ENCODE measurements at regions not wholly inside any gene's neighbourhood (a gene's known extent, or its start where the extent isn't known, plus 50 kb on each side); places are given as distances from the start of the nearest gene placed in this dataset.
"Not testable (repeated sequence)": the region's sequence is repeated elsewhere in the genome, so short reads cannot be mapped to it uniquely, and the experiment has no call there.

GRCh38 chr18:78783564-78783960 lies 196.1 kb upstream of the SALL3 start:
- DNase-seq (ENCODE audit: low read depth in 3 of 3) = no peak

DNA sequence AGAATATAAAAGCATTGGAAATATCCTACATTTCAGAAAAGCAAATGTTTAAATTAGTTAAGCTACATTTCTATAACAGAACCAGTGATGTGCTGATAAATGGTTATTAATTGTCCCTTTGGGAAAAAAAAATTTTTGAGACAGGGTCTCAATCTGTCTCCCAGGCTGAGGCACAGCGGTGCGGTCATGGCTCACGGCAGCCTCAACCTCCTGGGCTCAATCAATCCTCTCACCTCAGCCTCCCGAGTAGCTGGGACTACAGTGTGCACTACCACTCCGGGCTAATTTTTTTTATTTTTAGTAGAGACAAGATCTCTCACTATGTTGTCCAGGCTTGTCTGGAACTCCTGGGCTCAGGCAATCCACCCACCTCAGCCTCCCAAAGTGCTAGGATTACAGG lies 194.8 kb upstream of the SALL3 start:
- DNase-seq (ENCODE audit: low read depth in 3 of 3) = no peak

DNA sequence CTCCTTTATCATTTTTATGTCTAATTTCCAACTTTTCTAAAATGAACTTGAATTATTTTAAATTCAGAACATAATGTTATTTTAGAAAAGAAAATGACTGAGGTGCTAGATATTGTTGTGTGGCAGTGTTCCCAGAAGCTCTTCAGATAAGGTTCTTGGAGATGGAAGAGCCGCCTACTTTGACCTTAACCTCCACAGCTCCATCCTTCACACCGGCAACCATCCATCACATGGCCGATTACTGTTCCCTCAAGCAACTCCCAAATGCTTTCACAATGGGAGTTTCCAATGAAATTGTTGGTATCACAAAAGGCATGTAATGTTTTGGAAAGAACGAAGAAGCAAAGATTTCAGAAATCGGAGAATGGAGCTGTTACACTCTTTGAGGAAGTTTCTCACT lies 193.9 kb upstream of the SALL3 start:
- no peak for DNase-seq (ENCODE audit: low read depth in 3 of 3)

DNA sequence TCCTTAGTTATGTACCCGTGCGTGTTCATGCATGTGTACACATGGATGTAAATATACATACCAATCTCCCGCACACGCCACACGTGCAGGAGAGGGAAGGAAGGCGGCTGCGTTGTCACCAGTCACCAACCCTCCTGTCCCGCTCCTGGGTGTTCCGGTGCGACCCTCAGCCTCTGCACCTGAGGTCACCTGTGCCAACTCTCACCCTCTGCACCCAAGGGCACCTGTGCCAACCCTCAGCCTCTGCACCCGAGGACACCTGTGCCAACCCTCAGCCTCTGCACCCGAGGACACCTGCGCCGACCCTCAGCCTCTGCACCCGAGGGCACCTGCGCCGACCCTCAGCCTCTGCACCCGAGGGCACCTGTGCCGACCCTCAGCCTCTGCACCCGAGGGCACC lies 192.8 kb upstream of the SALL3 start:
- no peak for DNase-seq (ENCODE audit: low read depth in 3 of 3)

GRCh38 chr18:78787751-78788150 lies 191.9 kb upstream of the SALL3 start:
- no peak for DNase-seq (ENCODE audit: low read depth in 3 of 3)

DNA sequence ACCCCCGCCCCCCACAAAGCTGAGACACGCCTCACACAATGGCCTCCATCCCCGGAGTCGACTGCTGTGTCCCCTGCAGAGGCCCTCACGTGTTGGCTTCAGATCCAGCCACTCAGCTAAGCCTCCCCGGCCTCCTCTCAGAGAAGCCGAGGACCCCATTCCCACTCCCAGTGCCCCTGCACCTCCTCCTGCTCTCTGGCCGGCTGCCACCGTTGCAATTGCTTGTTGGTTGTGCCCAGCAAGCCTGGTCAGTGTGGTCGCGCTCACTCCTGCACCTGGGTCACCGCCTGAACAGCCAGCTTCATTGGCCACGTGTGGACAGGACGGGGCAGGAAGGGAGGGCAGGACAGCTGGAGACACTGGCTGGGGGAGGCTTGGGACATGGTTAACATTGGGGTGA lies 191.5 kb upstream of the SALL3 start:
- no peak for DNase-seq (ENCODE audit: low read depth in 3 of 3)

DNA sequence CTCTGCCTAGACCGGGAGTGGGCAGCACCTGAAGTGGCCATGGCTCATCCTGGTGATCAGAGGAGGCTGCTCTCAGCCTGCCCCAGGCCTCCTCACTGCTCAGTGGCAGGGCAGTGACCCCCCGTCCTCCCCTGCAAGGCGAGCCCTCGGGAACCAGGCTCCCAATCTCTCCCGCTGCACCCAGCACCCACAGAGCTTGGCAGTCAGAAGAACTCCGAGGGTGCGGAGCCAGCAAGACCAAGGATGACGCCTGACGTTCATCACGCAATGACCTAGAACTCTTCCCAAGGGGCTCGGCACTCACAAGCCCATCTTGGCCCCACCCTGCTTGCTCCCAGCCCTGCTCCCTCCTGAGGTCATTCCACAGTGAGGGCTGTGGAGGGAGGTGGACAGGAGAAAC lies 189.8 kb upstream of the SALL3 start:
- DNase-seq (ENCODE audit: low read depth in 3 of 3) = no peak

GRCh38 chr18:78790511-78790910 lies 189.1 kb upstream of the SALL3 start:
- no peak for DNase-seq (ENCODE audit: low read depth in 3 of 3)

- no peak for DNase-seq (ENCODE audit: low read depth in 3 of 3)
These were observed 188.7 kb upstream of the SALL3 start for GRCh38 chr18:78790960-78791359.

DNA sequence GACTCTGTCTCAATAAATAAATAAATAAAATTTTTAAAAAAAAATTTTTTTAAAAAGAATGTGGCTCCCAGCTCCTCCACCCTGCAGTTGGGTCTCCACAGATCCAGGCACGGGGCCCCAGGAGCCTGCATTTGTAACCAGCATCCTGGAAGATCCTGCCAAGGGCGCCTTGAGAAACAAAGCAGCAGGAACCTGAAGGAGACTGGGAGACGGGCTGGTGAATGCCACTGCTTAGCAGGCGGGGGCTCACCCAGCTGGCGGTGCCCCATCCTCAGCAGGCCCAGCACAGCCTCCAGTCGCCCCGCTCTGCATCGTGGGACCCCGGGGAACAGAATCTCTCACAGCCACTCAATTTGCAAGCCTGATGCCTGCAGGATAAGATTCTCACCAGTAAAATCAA lies 187.5 kb upstream of the SALL3 start:
- no peak for DNase-seq (ENCODE audit: low read depth in 3 of 3)

DNA sequence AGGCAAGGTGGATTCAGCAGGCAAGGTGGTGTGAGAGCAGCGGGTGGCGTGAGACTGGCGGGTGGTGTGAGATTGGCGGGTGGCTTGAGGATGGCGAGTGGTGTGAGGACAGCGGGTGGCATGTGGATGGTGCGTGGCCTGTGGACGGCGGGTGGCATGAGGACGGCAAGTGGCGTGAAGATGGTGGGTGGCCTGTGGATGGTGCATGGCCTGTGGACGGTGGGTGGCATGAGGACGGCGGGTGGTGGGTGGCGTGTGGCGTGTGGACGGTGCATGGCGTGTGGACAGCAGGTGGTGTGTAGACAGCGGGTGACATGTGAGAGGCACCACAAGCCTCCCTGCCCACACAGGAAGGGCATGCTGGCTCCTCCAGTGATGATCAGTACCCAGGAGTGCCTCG lies 186.9 kb upstream of the SALL3 start:
- no peak for DNase-seq (ENCODE audit: low read depth in 3 of 3)

- DNase-seq (ENCODE audit: low read depth in 3 of 3) = no peak
These were observed 186.1 kb upstream of the SALL3 start for GRCh38 chr18:78793313-78794070.

- no peak for DNase-seq (ENCODE audit: low read depth in 3 of 3)
These were observed 185.6 kb upstream of the SALL3 start for GRCh38 chr18:78794071-78794430.

- no peak for DNase-seq (ENCODE audit: low read depth in 3 of 3)
These were observed 182.7 kb upstream of the SALL3 start for GRCh38 chr18:78796693-78797455.

GRCh38 chr18:78797499-78797898 lies 182.1 kb upstream of the SALL3 start:
- no peak for DNase-seq (ENCODE audit: low read depth in 3 of 3)

DNA sequence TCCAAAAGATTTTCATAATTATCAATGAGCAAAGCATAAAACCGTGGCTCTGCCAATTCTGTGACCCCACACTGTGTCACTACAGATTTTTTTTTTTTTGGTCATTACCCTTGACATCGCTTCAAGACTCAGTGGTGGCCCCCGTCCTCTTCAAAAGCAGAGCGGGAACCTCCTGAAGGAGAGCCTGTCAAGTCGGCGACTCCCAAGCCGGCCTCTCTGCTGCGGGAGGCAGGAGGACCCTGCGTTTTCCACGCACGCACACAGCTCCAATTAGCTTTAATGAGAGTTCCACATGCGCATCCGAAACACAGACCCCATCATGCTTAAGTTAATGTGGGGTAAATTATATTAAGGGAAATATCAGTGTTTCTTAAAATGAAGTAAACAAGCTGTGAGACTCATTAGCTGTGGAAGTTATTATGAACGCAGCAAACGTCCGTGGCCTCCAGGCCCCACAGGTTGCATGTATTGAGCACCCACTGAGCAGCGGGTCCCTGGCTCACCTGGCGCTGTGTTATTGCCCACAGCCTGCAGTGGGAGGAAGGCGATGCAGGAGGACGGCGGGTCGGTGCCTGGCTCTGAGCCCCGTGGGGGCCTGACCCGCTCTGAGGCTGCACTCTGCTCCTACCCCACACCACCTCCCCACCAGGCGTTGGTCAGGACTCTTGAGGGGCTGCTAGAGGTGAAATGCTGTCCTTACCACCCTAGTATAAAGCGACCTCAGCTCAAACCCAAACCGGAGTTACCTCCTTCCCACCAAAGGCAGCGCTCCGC lies 181.0 kb upstream of the SALL3 start:
- DNase-seq (ENCODE audit: low read depth in 3 of 3) = no peak

GRCh38 chr18:78799382-78800089 lies 180.1 kb upstream of the SALL3 start:
- no peak for DNase-seq (ENCODE audit: low read depth in 3 of 3)

DNA sequence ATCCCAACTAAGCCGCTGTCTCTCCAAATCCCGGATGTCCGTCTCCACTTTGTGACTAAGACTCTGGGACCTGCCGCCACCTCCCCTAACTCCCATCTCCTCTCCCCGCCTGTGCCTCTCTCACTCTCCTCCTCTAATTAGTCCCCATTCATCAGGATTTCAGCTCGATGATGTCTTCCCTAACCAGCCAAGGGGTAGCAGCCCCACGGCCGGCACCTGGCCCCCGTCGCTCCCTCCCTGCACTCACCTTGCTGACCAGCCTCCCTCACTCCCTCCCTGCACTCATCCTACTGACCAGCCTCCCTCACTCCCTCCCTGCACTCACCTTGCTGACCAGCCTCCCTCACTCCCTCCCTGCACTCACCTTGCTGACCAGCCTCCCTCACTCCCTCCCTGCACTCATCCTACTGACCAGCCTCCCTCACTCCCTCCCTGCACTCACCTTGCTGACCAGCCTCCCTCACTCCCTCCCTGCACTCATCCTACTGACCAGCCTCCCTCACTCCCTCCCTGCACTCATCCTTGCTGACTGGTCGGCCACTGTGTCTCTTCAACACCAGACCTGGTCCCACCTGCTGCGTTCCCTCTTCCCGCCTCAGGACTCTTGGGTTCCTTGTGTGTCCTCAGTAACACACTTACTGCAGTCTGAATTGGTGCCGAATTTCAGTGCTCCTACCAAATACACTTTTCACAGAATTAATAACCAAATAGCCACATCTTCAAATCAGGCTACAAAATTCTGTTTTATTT lies 179.3 kb upstream of the SALL3 start:
- not testable (repeated sequence) for DNase-seq (ENCODE audit: low read depth in 3 of 3)

DNA sequence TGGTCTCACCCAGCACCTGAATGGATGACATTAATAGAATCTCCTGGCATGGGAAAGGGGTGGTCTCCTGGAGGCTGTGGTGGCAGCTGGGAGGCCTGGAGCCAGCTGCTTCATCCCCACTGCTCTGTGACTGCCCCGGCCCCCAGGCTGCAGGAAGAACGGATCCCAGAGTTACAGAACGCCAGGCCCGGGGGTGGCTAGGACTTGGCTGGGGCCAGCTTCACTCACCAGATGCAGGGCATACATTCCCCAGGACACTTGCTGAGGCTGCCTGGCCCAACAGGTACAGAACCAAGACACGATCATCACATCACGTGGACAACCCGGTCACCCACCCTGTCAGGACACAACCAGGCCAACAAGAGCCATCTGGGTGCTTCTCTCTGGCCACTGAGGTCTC lies 178.6 kb upstream of the SALL3 start:
- DNase-seq (ENCODE audit: low read depth in 3 of 3) = no peak

- DNase-seq (ENCODE audit: low read depth in 3 of 3) = no peak
These were observed 176.5 kb upstream of the SALL3 start for GRCh38 chr18:78803104-78803503.
